GM12865 (cell line): ENCODE measurements at regions not wholly inside any gene's neighbourhood (a gene's known extent, or its start where the extent isn't known, plus 50 kb on each side); places are given as distances from the start of the nearest gene placed in this dataset.

Experiments used
- DNase-seq: peaks from one replicate; pipeline ENCODE4 v3.0.0; 2010; ENCODE audit warnings: low read depth
- H3K4me3 ChIP-seq: 2 replicates; pipeline ENCODE4 v1.5.1; 2011; ENCODE audit warnings: mild to moderate bottlenecking, low read depth, low read length, control low read depth
- CTCF ChIP-seq: IDR thresholded peaks from 2 replicates; pipeline ENCODE4 v1.5.1; 2011; ENCODE audit warnings: low read length, control low read depth, low read depth, inconsistent platforms; ENCODE audit not compliant: insufficient read depth; ENCODE audit errors: missing control alignments

- no peak for DNase-seq
- TF ChIP-seq CTCF, result no peak
- no peak overlapping the region for H3K4me3 ChIP-seq
Observed at GRCh38 chr2:128494640-128495321, 176.1 kb upstream of the HS6ST1 start.

DNA sequence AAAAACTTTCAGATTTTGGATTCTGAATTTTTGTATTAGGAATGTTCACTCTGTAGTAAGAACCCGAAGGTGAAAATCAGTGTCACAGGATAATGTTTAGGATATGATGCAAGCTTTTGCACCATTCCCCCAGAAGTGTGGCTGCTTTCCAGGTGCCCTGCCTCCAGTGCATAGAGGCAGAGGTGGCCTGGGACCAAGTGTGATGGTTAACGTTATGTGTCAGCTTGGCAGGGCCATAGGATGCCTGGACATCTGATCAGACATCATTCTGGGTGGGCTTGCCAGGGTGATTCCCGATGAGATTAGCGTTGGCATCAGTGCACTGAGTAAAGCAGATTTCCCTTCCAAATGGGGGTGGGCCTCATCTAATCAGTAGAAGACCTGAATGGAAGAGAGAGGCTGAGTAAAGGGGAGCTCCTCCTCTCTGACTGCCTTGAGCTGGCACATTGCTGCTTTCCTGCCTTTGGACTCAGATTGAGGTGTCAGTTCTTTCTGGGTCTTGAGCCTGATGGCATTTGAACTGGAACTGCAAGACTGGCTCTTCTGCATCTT is 177.4 kb upstream of the HS6ST1 start:
- no peak overlapping the region for H3K4me3 ChIP-seq
- TF ChIP-seq CTCF, result no peak
- no peak for DNase-seq

GRCh38 chr2:128496700-128497099 is 178.0 kb upstream of the HS6ST1 start:
- no peak for DNase-seq
- H3K4me3 ChIP-seq, result no peak overlapping the region
- TF ChIP-seq CTCF, result no peak

GRCh38 chr2:128497461-128497860 is 178.8 kb upstream of the HS6ST1 start:
- no peak for TF ChIP-seq CTCF
- H3K4me3 ChIP-seq, result no peak overlapping the region
- no peak for DNase-seq

DNA sequence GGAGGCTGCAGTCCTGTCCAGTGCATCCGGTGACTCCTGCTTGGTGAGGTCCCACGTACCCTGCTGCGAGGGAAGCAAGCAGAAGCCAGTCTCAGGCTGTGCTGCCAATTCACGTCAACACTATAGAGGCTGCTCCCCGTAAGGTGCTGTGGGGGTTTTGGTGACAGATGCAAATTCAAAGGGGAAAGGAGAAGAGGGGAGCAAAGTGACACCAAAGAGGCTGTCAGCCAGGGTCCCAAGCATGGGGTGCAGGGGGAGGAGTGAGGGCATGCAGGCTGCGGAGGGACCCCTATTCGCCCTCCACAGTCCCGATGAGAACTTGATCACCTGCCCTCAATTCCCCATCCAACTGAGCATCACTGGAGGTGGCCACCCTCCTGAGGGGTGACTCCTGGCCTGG is 179.4 kb upstream of the HS6ST1 start:
- DNase-seq, result no peak
- TF ChIP-seq CTCF, result no peak
- no peak overlapping the region for H3K4me3 ChIP-seq

- H3K4me3 ChIP-seq, result no peak overlapping the region
- no peak for DNase-seq
- TF ChIP-seq CTCF, result no peak
Observed at GRCh38 chr2:128498589-128498988, 179.9 kb upstream of the HS6ST1 start.
